Adrenal gland (tissue), 5 donors: ENCODE measurements at regions not wholly inside any gene's neighbourhood (a gene's known extent, or its start where the extent isn't known, plus 50 kb on each side); places are given as distances from the start of the nearest gene placed in this dataset.

Experiments used
- POLR2A ChIP-seq, 2 donors: fragments of 450-650 bp; IDR thresholded peaks; one replicate each; pipeline ENCODE4 v1.6.1; 2017; ENCODE audit warnings: antibody characterized with exemption in 2 of 2, mild to moderate bottlenecking in 2 of 2, moderate library complexity in 1 of 2
- TF ChIP-seq, protein P1 (sequence below), 6 experiments: fragments of 450-650 bp in 4 of 6; fragments of 200-600 bp in 2 of 6; sonication (generic) in 1 of 6; IDR thresholded peaks; 1 replicate in 5 of 6; 2 replicates in 1 of 6; pipeline versions ENCODE4 v1.5.1 to v1.8.0; 2016 to 2021; ENCODE audit warnings: antibody characterized with exemption in 6 of 6, mild to moderate bottlenecking in 2 of 6, moderate library complexity in 1 of 6
- donor health status: DM: no; HTN: no; CAD: no.

DNA sequence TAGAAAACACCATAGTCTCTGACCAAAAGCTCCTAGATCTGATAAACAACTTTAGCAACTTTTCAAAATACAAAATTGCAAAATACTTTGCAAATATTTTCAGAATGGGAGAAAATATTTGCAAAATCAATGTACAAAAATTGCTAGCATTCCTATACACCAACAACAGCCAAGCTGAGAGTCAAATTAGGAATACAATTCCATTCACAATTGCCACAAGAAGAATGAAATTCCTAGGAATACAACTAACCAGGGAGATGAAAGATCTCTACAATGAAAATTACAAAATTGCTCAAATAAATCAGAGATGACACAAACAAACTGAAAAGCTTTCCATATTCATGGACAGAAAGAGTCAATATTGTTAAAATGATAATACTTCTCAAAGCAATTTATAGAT is 327.0 kb upstream of the ZC3H15 start:
- TF ChIP-seq POLR2A (IDR thresholded peaks at IDR 0.05), result no peak
- TF ChIP-seq, protein P1, sequence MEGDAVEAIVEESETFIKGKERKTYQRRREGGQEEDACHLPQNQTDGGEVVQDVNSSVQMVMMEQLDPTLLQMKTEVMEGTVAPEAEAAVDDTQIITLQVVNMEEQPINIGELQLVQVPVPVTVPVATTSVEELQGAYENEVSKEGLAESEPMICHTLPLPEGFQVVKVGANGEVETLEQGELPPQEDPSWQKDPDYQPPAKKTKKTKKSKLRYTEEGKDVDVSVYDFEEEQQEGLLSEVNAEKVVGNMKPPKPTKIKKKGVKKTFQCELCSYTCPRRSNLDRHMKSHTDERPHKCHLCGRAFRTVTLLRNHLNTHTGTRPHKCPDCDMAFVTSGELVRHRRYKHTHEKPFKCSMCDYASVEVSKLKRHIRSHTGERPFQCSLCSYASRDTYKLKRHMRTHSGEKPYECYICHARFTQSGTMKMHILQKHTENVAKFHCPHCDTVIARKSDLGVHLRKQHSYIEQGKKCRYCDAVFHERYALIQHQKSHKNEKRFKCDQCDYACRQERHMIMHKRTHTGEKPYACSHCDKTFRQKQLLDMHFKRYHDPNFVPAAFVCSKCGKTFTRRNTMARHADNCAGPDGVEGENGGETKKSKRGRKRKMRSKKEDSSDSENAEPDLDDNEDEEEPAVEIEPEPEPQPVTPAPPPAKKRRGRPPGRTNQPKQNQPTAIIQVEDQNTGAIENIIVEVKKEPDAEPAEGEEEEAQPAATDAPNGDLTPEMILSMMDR (IDR thresholded peaks at IDR 0.05), result no peak
